ENCODE measurements at regions not wholly inside any gene's neighbourhood (a gene's known extent, or its start where the extent isn't known, plus 50 kb on each side); places are given as distances from the start of the nearest gene placed in this dataset.

GRCh38 chr2:155703048-155703447 is 629.5 kb downstream of the NR4A2 start:
- Histone ChIP-seq H3K4me3 (no peak overlapping the region), H3K4me1 (no peaks in the 10 kb centered on the region), H3K4me2 (no peak overlapping the region), H3K27ac (no peak overlapping the region), H3K9me3 (no peaks in the 10 kb centered on the region)
- ATAC-seq (no peak), DNase-seq (ENCODE audit: low read depth in 1 of 2, low spot score in 1 of 2) (no peak), FAIRE-seq (no peak)
- POLR2A ChIA-PET = no interaction called here
- CTCF ChIA-PET = no interaction called here
- TF ChIP-seq CBX2 (IDR thresholded peaks at IDR 0.05; ENCODE audit: borderline replicate concordance, low read depth) (no peak), JUN (IDR thresholded peaks at IDR 0.05) (no peak), MYC (IDR thresholded peaks at IDR 0.05; ENCODE audit: borderline replicate concordance, low read length) (no peak), CHD4 (IDR thresholded peaks at IDR 0.05; ENCODE audit: borderline replicate concordance) (no peak), EHF (CRISPR knock-in tag; IDR thresholded peaks at IDR 0.05) (no peak)
- WGBS (ENCODE audit: missing lambda C conversion rate) = 28% methylated on average over 3 of the region's 3 CpGs

DNA sequence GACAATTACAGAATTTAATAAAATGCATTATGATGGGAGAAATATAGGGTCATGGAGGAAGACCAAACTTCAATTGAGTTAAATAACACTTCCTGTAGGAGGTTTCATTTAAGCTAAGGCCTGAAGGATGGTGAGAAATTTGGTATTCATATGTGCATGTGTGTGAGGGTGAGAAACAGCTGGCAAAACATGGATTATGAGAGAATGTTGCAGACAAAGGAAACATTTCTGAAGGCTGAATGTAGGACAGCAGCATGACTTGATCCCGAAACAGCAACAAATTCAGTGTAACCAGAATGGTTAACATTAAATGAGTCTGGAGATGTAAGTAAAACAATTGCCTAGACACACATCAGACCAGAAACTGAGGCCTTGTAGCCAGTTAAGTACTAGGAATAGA is 630.8 kb downstream of the NR4A2 start:
- DNase-seq (ENCODE audit: low read depth in 1 of 2, low spot score in 1 of 2) = no peak
- no peaks in the 10 kb centered on the region for H3K4me1 ChIP-seq
- no peak overlapping the region for H3K4me3 ChIP-seq
- no peak for FAIRE-seq
- ChIA-PET POLR2A (no interaction called here), CTCF (no interaction called here)
- no peak for TF ChIP-seq MAX (IDR thresholded peaks at IDR 0.05)
- TF ChIP-seq TFCP2L1 (CRISPR knock-in tag; IDR thresholded peaks at IDR 0.05) = no peak
- TF ChIP-seq NR3C1 (IDR thresholded peaks at IDR 0.05) = no peak
- TF ChIP-seq KDM5A (IDR thresholded peaks at IDR 0.05) = no peak
- TF ChIP-seq HDAC2 (IDR thresholded peaks at IDR 0.05) = no peak
- no peak for TF ChIP-seq TP53 (CRISPR knock-in tag; IDR thresholded peaks at IDR 0.05)
- TF ChIP-seq, protein P1, sequence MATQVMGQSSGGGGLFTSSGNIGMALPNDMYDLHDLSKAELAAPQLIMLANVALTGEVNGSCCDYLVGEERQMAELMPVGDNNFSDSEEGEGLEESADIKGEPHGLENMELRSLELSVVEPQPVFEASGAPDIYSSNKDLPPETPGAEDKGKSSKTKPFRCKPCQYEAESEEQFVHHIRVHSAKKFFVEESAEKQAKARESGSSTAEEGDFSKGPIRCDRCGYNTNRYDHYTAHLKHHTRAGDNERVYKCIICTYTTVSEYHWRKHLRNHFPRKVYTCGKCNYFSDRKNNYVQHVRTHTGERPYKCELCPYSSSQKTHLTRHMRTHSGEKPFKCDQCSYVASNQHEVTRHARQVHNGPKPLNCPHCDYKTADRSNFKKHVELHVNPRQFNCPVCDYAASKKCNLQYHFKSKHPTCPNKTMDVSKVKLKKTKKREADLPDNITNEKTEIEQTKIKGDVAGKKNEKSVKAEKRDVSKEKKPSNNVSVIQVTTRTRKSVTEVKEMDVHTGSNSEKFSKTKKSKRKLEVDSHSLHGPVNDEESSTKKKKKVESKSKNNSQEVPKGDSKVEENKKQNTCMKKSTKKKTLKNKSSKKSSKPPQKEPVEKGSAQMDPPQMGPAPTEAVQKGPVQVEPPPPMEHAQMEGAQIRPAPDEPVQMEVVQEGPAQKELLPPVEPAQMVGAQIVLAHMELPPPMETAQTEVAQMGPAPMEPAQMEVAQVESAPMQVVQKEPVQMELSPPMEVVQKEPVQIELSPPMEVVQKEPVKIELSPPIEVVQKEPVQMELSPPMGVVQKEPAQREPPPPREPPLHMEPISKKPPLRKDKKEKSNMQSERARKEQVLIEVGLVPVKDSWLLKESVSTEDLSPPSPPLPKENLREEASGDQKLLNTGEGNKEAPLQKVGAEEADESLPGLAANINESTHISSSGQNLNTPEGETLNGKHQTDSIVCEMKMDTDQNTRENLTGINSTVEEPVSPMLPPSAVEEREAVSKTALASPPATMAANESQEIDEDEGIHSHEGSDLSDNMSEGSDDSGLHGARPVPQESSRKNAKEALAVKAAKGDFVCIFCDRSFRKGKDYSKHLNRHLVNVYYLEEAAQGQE (IDR thresholded peaks at IDR 0.05) = no peak
- no peak for TF ChIP-seq JUNB (IDR thresholded peaks at IDR 0.05)
- no peak for TF ChIP-seq ZNF302 (CRISPR knock-in tag; IDR thresholded peaks at IDR 0.05)
- TF ChIP-seq NPAS2 (CRISPR knock-in tag; IDR thresholded peaks at IDR 0.05; ENCODE audit: borderline replicate concordance) = no peak
- no peak for TF ChIP-seq ZSCAN20 (CRISPR knock-in tag; IDR thresholded peaks at IDR 0.05)
- TF ChIP-seq POLR2AphosphoS2 (conservative IDR thresholded peaks at IDR 0.05; ENCODE audit: low read length) = no peak
- TF ChIP-seq EHMT2 (IDR thresholded peaks at IDR 0.05; ENCODE audit: low read depth) = no peak
- TF ChIP-seq RCOR1 (IDR thresholded peaks at IDR 0.05; ENCODE audit: low read depth, low read length) = no peak
- TF ChIP-seq HES2 (IDR thresholded peaks at IDR 0.05) = no peak
- TF ChIP-seq POLR2A (IDR thresholded peaks at IDR 0.05; ENCODE audit: low read length) = no peak
- no peak for TF ChIP-seq E2F6 (IDR thresholded peaks at IDR 0.05; ENCODE audit: borderline replicate concordance, low read depth)
- no peak for TF ChIP-seq RFX5 (IDR thresholded peaks at IDR 0.05)
- no peak for TF ChIP-seq ZC3H11A (IDR thresholded peaks at IDR 0.05)
- TF ChIP-seq JUN (IDR thresholded peaks at IDR 0.05) = no peak
- ATAC-seq = no peak
- H3K4me2 ChIP-seq = no peak overlapping the region
- H3K27ac ChIP-seq = no peak overlapping the region
- no peaks in the 10 kb centered on the region for H3K9me3 ChIP-seq
- WGBS (ENCODE audit: missing lambda C conversion rate) = 21% methylated on average over 1 of the region's 1 CpG

All from A549 (cell line).